ENCODE measurements at regions not wholly inside any gene's neighbourhood (a gene's known extent, or its start where the extent isn't known, plus 50 kb on each side); places are given as distances from the start of the nearest gene placed in this dataset.

DNA sequence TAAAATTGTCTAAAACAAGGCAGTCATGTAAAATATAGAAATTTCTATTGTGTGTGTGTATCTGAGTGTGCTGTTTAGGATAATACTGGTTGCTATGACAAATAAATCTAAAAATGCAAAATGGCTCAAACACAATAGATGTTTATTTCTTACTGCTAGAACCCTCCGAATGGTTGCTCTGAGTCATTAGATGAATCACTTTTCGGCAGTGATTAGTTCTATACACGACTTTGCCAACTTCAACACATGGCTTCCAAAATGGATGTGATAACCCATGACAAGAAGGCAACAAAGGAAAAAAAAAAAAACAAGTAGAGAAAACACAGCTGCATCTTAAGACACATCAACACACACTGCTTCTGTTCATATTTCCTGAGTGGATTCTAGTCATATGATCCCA is 729.2 kb downstream of the AACS start:
- TF ChIP-seq, protein P1, sequence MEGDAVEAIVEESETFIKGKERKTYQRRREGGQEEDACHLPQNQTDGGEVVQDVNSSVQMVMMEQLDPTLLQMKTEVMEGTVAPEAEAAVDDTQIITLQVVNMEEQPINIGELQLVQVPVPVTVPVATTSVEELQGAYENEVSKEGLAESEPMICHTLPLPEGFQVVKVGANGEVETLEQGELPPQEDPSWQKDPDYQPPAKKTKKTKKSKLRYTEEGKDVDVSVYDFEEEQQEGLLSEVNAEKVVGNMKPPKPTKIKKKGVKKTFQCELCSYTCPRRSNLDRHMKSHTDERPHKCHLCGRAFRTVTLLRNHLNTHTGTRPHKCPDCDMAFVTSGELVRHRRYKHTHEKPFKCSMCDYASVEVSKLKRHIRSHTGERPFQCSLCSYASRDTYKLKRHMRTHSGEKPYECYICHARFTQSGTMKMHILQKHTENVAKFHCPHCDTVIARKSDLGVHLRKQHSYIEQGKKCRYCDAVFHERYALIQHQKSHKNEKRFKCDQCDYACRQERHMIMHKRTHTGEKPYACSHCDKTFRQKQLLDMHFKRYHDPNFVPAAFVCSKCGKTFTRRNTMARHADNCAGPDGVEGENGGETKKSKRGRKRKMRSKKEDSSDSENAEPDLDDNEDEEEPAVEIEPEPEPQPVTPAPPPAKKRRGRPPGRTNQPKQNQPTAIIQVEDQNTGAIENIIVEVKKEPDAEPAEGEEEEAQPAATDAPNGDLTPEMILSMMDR (IDR thresholded peaks at IDR 0.05): no peak
- CTCF ChIA-PET: no interaction called here
- Mint-ChIP-seq H3K9me3 (peaks cover 15% of the 10 kb centered on the region), H3K4me1 (no peaks in the 10 kb centered on the region), H3K4me3 (no peak overlapping the region), H3K36me3 (ENCODE audit: low read depth) (no peaks in the 10 kb centered on the region), H3K27ac (no peak overlapping the region), H3K27me3 (no peaks in the 10 kb centered on the region)
- DNase-seq (no peak), ATAC-seq (ENCODE audit: low read depth) (no peak)
- intact Hi-C loops (cut with micrococcal nuclease): no loop called here
- POLR2A ChIA-PET: interaction anchor here (0.6 kb wide), 1 partner anchor 10 kb away, joined by 5 read pairs; no protein-coding TSS in a partner anchor

DNA sequence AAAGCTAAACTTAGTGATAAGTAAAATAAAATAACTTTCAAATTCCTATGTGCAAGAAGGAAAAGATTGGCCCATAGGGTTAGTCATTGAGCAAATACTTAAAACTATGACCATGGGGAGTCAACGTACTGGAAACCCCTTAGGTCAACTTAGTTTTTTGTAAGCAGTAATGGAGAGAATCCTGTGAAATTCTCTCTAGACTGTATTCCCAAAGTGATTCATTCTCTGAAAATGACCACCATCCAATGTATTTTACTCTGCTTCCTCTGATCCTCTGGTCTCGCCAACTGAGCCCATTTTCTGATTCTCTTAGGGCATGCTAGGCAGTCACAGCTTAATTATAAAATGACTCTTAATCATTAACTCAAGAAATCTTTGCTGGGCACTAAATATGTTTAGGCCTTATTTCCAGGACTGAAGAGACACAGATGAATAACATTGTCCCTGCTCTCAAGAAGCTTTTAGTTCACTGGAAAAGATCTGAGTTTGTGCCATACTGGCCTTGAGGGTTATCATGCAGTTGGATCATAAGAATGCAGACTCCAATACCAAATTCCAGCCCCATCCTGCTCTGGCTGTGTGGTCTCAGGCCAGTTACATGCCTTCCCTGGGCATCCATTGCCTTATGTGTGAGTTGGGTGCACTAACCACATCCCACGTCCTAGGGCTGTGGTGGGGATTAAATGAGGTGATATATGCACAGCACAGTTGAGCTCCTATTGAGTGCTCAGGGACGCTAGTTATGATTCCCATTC is 732.4 kb downstream of the AACS start:
- ChIA-PET CTCF (no interaction called here), POLR2A (no interaction called here)
- Mint-ChIP-seq H3K36me3 (ENCODE audit: low read depth) (no peaks in the 10 kb centered on the region), H3K4me3 (no peak overlapping the region), H3K27ac (no peak overlapping the region), H3K27me3 (no peaks in the 10 kb centered on the region), H3K4me1 (no peaks in the 10 kb centered on the region), H3K9me3 (peaks cover under 1% of the 10 kb centered on the region)
- ATAC-seq (ENCODE audit: low read depth): no peak
- TF ChIP-seq, protein P1 (IDR thresholded peaks at IDR 0.05): no peak
- DNase-seq: no peak
- intact Hi-C loops (cut with micrococcal nuclease): no loop called here

DNA sequence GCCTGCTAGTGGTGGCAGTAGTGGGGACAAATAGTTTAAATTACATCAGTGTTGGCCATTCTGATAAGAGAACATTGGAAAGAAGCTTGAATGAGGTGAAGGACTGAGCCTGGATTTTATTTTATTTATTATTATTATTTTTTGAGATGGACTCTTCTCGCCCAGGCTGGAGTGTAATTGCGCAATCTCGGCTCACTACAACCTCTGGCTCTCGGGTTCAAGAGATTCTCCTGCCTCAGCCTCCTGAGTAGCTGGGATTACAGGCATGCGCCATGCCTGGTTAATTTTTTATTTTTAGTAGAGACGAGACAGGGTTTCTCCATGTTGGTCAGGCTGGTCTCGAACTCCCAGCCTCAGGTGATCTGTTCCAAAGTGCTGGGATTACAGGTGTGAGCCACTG is 739.4 kb downstream of the AACS start:
- H3K4me1 Mint-ChIP-seq: no peaks in the 10 kb centered on the region
- H3K4me3 Mint-ChIP-seq: no peak overlapping the region
- TF ChIP-seq, protein P1 (IDR thresholded peaks at IDR 0.05): no peak
- H3K27ac Mint-ChIP-seq: no peak overlapping the region
- no peaks in the 10 kb centered on the region for H3K27me3 Mint-ChIP-seq
- peaks cover 4% of the 10 kb centered on the region for H3K9me3 Mint-ChIP-seq
- CTCF ChIA-PET: no interaction called here
- no peak for DNase-seq
- intact Hi-C loops (cut with micrococcal nuclease): no loop called here
- POLR2A ChIA-PET: no interaction called here
- no peak for ATAC-seq (ENCODE audit: low read depth)
- no peaks in the 10 kb centered on the region for H3K36me3 Mint-ChIP-seq (ENCODE audit: low read depth)

GRCh38 chr12:125824276-125824675 is 759.0 kb downstream of the AACS start:
- POLR2A ChIA-PET: no interaction called here

GRCh38 chr12:125835852-125836251 is 770.6 kb downstream of the AACS start:
- TF ChIP-seq, protein P1 (IDR thresholded peaks at IDR 0.05): no peak
- peaks cover 3% of the 10 kb centered on the region for H3K9me3 Mint-ChIP-seq
- H3K4me3 Mint-ChIP-seq: no peak overlapping the region
- H3K36me3 Mint-ChIP-seq (ENCODE audit: low read depth): no peaks in the 10 kb centered on the region
- no peaks in the 10 kb centered on the region for H3K4me1 Mint-ChIP-seq
- ATAC-seq (ENCODE audit: low read depth) (no peak), DNase-seq (no peak)
- intact Hi-C loops (cut with micrococcal nuclease): no loop called here
- CTCF ChIA-PET: no interaction called here
- H3K27ac Mint-ChIP-seq: no peak overlapping the region
- POLR2A ChIA-PET: no interaction called here
- H3K27me3 Mint-ChIP-seq: no peaks in the 10 kb centered on the region

More at GRCh38 chr12:125824276-125824675, 759.0 kb downstream of the AACS start:
- no peak overlapping the region for H3K4me3 Mint-ChIP-seq
- no peaks in the 10 kb centered on the region for H3K4me1 Mint-ChIP-seq
- H3K9me3 Mint-ChIP-seq: peaks cover 12% of the 10 kb centered on the region
- CTCF ChIA-PET: no interaction called here
- TF ChIP-seq, protein P1 (IDR thresholded peaks at IDR 0.05): no peak
- DNase-seq (no peak), ATAC-seq (ENCODE audit: low read depth) (no peak)
- H3K27ac Mint-ChIP-seq: no peak overlapping the region
- intact Hi-C loops (cut with micrococcal nuclease): no loop called here
- H3K27me3 Mint-ChIP-seq: no peaks in the 10 kb centered on the region
- H3K36me3 Mint-ChIP-seq (ENCODE audit: low read depth): no peaks in the 10 kb centered on the region

Data from activated B cell treated with CpG ODN at 0.5 μM for 24 hours (primary cell).